K562 (cell line): ENCODE measurements at regions not wholly inside any gene's neighbourhood (a gene's known extent, or its start where the extent isn't known, plus 50 kb on each side); places are given as distances from the start of the nearest gene placed in this dataset.

Experiments
- ATAC-seq: fragments of 200-7000 bp; cut with Tn5 transposase; 3 replicates; pipeline ENCODE4 v1.9.1; 2020; ENCODE audit warnings: moderate library complexity
- BruUV-seq: library from RNA; stranded (reverse); fragments of 400-500 nt; replicated peaks from 2 replicates; lab custom pipeline; 2021; lab: Mats Ljungman, UMichigan
- CTCF ChIA-PET: fragments of 300-600 bp; formaldehyde crosslinking; extraction: SDS; loops from one replicate; lab custom pipeline; 2021; ENCODE audit warnings: low intra/inter-chr PET ratio; lab: Yijun Ruan, JAX
- POLR2A ChIA-PET: fragments of 300-600, 350-650 bp; sonication (Branson Sonifier 250); formaldehyde crosslinking; extraction: SDS; loops from one replicate; lab custom pipeline; 2021; ENCODE audit warnings: antibody characterized with exemption, inconsistent platforms; lab: Yijun Ruan, JAX
- DNase-seq, 4 experiments: peaks; one replicate each; pipeline versions ENCODE4 v3.0.0 to v3.0.0-alpha.2; 2011 to 2018; ENCODE audit warnings: low spot score in 3 of 4, mixed read lengths in 3 of 4; ENCODE audit errors: extremely low read depth in 1 of 4
- FAIRE-seq: peaks from 2 replicates; lab custom pipeline; 2011; peaks lifted over from hg19 to GRCh38; lab: Jason Lieb, UNC
- H2AFZ ChIP-seq: 2 replicates; pipeline ENCODE4 v1.6.0; 2011; ENCODE audit warnings: low read depth, low read length, control low read depth, inconsistent platforms
- H3K27ac ChIP-seq: fragments of 200-600 bp; 3 replicates; pipeline ENCODE4 v1.8.0; 2011; ENCODE audit warnings: low read depth, mild to moderate bottlenecking, control low read depth, inconsistent platforms, low read length, moderate library complexity, mixed read lengths; ENCODE audit errors: extremely low read depth
- H3K27me3 ChIP-seq, 2 experiments: fragments of 300-600 bp in 1 of 2; 2 replicates in 1 of 2; 3 replicates in 1 of 2; pipeline versions ENCODE4 v1.6.0 to v1.8.0; 2011; ENCODE audit warnings: inconsistent platforms in 2 of 2, low read length in 2 of 2, mild to moderate bottlenecking in 1 of 2, mixed read lengths in 1 of 2, moderate library complexity in 1 of 2; ENCODE audit not compliant: control insufficient read depth in 2 of 2, insufficient read depth in 2 of 2
- H3K36me3 ChIP-seq: fragments of 300-600 bp; 3 replicates; pipeline ENCODE4 v1.8.0; 2011; ENCODE audit warnings: mild to moderate bottlenecking, low read length, inconsistent platforms; ENCODE audit not compliant: control insufficient read depth, insufficient read depth
- H3K4me1 ChIP-seq, 2 experiments: fragments of 200-600 bp in 1 of 2; replicated peaks in 1 of 2; 2 replicates in 1 of 2; 3 replicates in 1 of 2; pipeline versions ENCODE4 v1.5.1 to v1.8.0; 2011; ENCODE audit warnings: inconsistent platforms in 2 of 2, low read length in 2 of 2, mild to moderate bottlenecking in 1 of 2, mixed read lengths in 1 of 2, moderate library complexity in 1 of 2; ENCODE audit not compliant: control insufficient read depth in 2 of 2, insufficient read depth in 2 of 2
- H3K4me2 ChIP-seq: 2 replicates; pipeline ENCODE4 v1.6.1; 2011; ENCODE audit warnings: low read length, control low read depth, inconsistent platforms, mixed read lengths; ENCODE audit not compliant: insufficient read depth
- H3K4me3 ChIP-seq: fragments of 200-600 bp; sonication (generic), shearing (Covaris generic); 2 replicates; pipeline ENCODE4 v1.5.1; 2016; ENCODE audit warnings: control low read depth, inconsistent platforms
- H3K79me2 ChIP-seq: fragments of 200-600 bp; 3 replicates; pipeline ENCODE4 v1.8.0; 2011; ENCODE audit warnings: low read length, inconsistent platforms; ENCODE audit not compliant: control insufficient read depth, insufficient read depth
- H3K9ac ChIP-seq, 2 experiments: 2 replicates each; pipeline versions ENCODE4 v1.6.0 to v1.6.1; 2011; ENCODE audit warnings: low read depth in 2 of 2, low read length in 2 of 2, control low read depth in 1 of 2, inconsistent platforms in 1 of 2, mild to moderate bottlenecking in 1 of 2, mixed read lengths in 1 of 2; ENCODE audit not compliant: insufficient read depth in 1 of 2
- H3K9me1 ChIP-seq: one replicate; pipeline ENCODE4 v1.6.0; 2011; ENCODE audit warnings: inconsistent platforms, mild to moderate bottlenecking, low read length, moderate library complexity; ENCODE audit not compliant: control insufficient read depth, insufficient read depth
- H3K9me3 ChIP-seq: replicated peaks from 2 replicates; pipeline ENCODE4 v1.5.1; 2011; ENCODE audit warnings: low read depth, low read length, inconsistent platforms; ENCODE audit not compliant: control insufficient read depth, insufficient read depth
- H4K20me1 ChIP-seq: replicated peaks from 2 replicates; pipeline ENCODE4 v1.6.1; 2011; ENCODE audit warnings: low read length, inconsistent platforms, mixed read lengths; ENCODE audit not compliant: control insufficient read depth, insufficient read depth
- ARID1B ChIP-seq: fragments of 450-650 bp; IDR thresholded peaks from 2 replicates; pipeline ENCODE4 v1.6.1; 2016; ENCODE audit warnings: antibody characterized with exemption, mild to moderate bottlenecking, inconsistent platforms
- KLF6 ChIP-seq: fragments of 250-450 bp; sonication (Bioruptor Pico); IDR thresholded peaks from 2 replicates; pipeline ENCODE4 v1.4.0; 2020; ENCODE audit warnings: mild to moderate bottlenecking, moderate library complexity, borderline replicate concordance
- NEUROD1 ChIP-seq: fragments of 150-350 bp; IDR thresholded peaks from 2 replicates; pipeline ENCODE4 v1.6.1; 2014; ENCODE audit warnings: borderline replicate concordance, low read length, low read depth; ENCODE audit not compliant: partially characterized antibody
- NFATC3 ChIP-seq: fragments of 450-650 bp; IDR thresholded peaks from 2 replicates; pipeline ENCODE4 v1.6.1; 2017; ENCODE audit warnings: mild to moderate bottlenecking
- ZNF23 ChIP-seq: fragments of 250-450 bp; sonication (Bioruptor Pico); IDR thresholded peaks from 2 replicates; pipeline ENCODE4 v1.4.0; 2020; ENCODE audit warnings: mild to moderate bottlenecking
- ZNF347 ChIP-seq: fragments of 450-650 bp; formaldehyde crosslinking; IDR thresholded peaks from 2 replicates; pipeline ENCODE4 v1.4.0; 2020; ENCODE audit warnings: low read depth, mild to moderate bottlenecking, moderate library complexity
- ZNF764 ChIP-seq: fragments of 250-450 bp; sonication (Bioruptor Pico); IDR thresholded peaks from 2 replicates; pipeline ENCODE4 v1.4.0; 2020; ENCODE audit warnings: low read depth, mild to moderate bottlenecking, moderate library complexity
- WGBS: fragments of 100-300 bp; shearing (Covaris generic); methylation state at CpG from one replicate; pipeline ENCODE4 v1.1.6; 2016; ENCODE audit warnings: low coverage, mixed read lengths; ENCODE audit not compliant: insufficient coverage; ENCODE audit errors: missing lambda C conversion rate; 5-methylcytosine and 5-hydroxymethylcytosine counted together
- in situ Hi-C: fragments of 300-500 bp; cut with MboI; formaldehyde crosslinking; loops from 4 replicates; pipeline ENCODE4 v1.15.0; 2018; ENCODE audit warnings: inconsistent platforms, mixed read lengths
- intact Hi-C: fragments of 100-400 bp; cut with micrococcal nuclease; formaldehyde crosslinking; loops from 2 replicates; pipeline ENCODE4 v1.14.2; 2022
- TF ChIP-seq, protein P1 (sequence below), 2 experiments: fragments of 450-650 bp; formaldehyde crosslinking in 1 of 2; IDR thresholded peaks; 2 replicates each; pipeline versions ENCODE4 v1.4.0 to v1.6.1; 2014 to 2020; ENCODE audit warnings: mild to moderate bottlenecking in 2 of 2, borderline replicate concordance in 1 of 2, low read depth in 1 of 2

DNA sequence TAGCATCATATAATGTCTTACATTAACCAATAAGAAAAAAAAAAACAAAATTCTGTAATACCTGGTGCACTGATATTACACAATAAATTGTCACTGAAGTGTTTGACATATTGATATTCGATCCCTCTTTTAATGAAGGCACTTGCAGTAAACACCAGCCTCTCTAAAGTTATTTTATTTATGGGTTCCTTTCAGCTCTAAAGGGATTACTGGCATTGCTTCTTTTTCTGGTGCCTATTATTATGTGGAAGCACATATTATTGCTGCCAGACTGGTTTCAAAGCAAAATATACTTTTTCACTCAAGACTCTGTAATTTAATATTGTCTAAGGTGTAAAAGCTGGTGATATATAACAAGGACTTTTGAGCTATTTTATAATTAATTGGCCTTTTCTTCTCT lies 1090.5 kb downstream of the TRHDE start:
- BruUV-seq = no TSS peak
- no peaks in the 10 kb centered on the region; the same call in 1 of the 2 replicates for H3K9me3 ChIP-seq
- no peaks in the 10 kb centered on the region for H3K79me2 ChIP-seq
- DNase-seq (no peak), FAIRE-seq (no peak), ATAC-seq (no peak)
- in situ Hi-C loops = no loop called here
- no peaks in the 10 kb centered on the region for H3K4me1 ChIP-seq
- H4K20me1 ChIP-seq = no peaks in the 10 kb centered on the region
- no peak overlapping the region for H3K27ac ChIP-seq
- no peaks in the 10 kb centered on the region for H3K27me3 ChIP-seq
- POLR2A ChIA-PET = no interaction called here
- intact Hi-C loops = no loop called here
- H2AFZ ChIP-seq = no peak overlapping the region
- H3K9ac ChIP-seq = no peak overlapping the region
- WGBS = 0% methylated on average over 1 of the region's 1 CpG
- no peaks in the 10 kb centered on the region for H3K9me1 ChIP-seq
- H3K4me3 ChIP-seq = no peak overlapping the region
- H3K4me2 ChIP-seq = no peak overlapping the region
- no peaks in the 10 kb centered on the region for H3K36me3 ChIP-seq
- CTCF ChIA-PET = no interaction called here
- TF ChIP-seq NFATC3 (no peak), KLF6 (CRISPR knock-in tag) (no peak), ZNF23 (no peak)

DNA sequence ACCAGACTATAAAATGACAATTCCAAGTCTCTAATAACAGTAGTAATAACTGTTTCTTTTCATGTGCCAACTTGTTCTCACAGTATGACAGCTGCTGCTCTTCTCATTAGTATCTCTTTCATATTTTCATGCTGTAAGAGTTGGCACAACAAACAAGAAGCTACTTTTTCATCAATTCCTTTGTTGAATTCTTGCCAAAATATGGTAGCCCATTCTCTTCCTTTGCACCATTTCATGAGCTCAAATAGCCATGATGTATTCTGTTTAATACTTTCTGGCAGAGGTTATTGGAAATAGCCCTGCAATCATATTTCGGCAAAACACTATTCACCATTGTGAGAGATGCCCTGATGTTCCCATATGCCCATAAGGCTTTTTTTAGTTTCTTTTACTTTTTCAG lies 1100.7 kb downstream of the TRHDE start:
- intact Hi-C loops (no loop called here), in situ Hi-C loops (no loop called here)
- Histone ChIP-seq H4K20me1 (no peaks in the 10 kb centered on the region), H3K9me3 (no peaks in the 10 kb centered on the region), H3K36me3 (no peaks in the 10 kb centered on the region), H3K9me1 (no peaks in the 10 kb centered on the region), H2AFZ (no peak overlapping the region), H3K4me2 (no peak overlapping the region), H3K4me3 (no peak overlapping the region), H3K27ac (no peak overlapping the region), H3K27me3 (no peaks in the 10 kb centered on the region), H3K4me1 (no peaks in the 10 kb centered on the region), H3K79me2 (no peaks in the 10 kb centered on the region), H3K9ac (no peak overlapping the region)
- no peak for DNase-seq
- no peak for ATAC-seq
- 14% methylated on average over 1 of the region's 1 CpG for WGBS
- ChIA-PET CTCF (no interaction called here), POLR2A (no interaction called here)
- BruUV-seq = no TSS peak
- no peak for FAIRE-seq
- TF ChIP-seq, protein P1, sequence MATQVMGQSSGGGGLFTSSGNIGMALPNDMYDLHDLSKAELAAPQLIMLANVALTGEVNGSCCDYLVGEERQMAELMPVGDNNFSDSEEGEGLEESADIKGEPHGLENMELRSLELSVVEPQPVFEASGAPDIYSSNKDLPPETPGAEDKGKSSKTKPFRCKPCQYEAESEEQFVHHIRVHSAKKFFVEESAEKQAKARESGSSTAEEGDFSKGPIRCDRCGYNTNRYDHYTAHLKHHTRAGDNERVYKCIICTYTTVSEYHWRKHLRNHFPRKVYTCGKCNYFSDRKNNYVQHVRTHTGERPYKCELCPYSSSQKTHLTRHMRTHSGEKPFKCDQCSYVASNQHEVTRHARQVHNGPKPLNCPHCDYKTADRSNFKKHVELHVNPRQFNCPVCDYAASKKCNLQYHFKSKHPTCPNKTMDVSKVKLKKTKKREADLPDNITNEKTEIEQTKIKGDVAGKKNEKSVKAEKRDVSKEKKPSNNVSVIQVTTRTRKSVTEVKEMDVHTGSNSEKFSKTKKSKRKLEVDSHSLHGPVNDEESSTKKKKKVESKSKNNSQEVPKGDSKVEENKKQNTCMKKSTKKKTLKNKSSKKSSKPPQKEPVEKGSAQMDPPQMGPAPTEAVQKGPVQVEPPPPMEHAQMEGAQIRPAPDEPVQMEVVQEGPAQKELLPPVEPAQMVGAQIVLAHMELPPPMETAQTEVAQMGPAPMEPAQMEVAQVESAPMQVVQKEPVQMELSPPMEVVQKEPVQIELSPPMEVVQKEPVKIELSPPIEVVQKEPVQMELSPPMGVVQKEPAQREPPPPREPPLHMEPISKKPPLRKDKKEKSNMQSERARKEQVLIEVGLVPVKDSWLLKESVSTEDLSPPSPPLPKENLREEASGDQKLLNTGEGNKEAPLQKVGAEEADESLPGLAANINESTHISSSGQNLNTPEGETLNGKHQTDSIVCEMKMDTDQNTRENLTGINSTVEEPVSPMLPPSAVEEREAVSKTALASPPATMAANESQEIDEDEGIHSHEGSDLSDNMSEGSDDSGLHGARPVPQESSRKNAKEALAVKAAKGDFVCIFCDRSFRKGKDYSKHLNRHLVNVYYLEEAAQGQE (IDR thresholded peaks at IDR 0.05; ENCODE audit: borderline replicate concordance) = no peak
- TF ChIP-seq, protein P1 (CRISPR knock-in tag; IDR thresholded peaks at IDR 0.05; ENCODE audit: low read depth) = no peak
- TF ChIP-seq ARID1B (no peak), ZNF347 (CRISPR knock-in tag) (no peak), NEUROD1 (no peak), ZNF764 (CRISPR knock-in tag) (no peak)
